ENCODE measurements at regions not wholly inside any gene's neighbourhood (a gene's known extent, or its start where the extent isn't known, plus 50 kb on each side); places are given as distances from the start of the nearest gene placed in this dataset.

GRCh38 chr7:1331561-1332467 lies 99.1 kb downstream of the UNCX start:
- H3K36me3 Mint-ChIP-seq: peaks cover 0 to 7% (median 0%) of the 10 kb centered on the region in 3 donors

GRCh38 chr7:1336509-1336908 lies 103.8 kb downstream of the UNCX start:
- Mint-ChIP-seq H3K27ac (no peak overlapping the region), H3K4me3 (no peak overlapping the region), H3K36me3 (peaks cover 0 to 19% (median 0%) of the 10 kb centered on the region in 3 donors), H3K9me3 (peaks cover 7 to 29% (median 22%) of the 10 kb centered on the region in 6 donors), H3K27me3 (ENCODE audit: low read depth in 3 of 3) (peaks cover 5 to 26% (median 12%) of the 10 kb centered on the region in 3 donors), H3K4me1 (no peaks in the 10 kb centered on the region)
- no peak for DNase-seq

More at GRCh38 chr7:1331561-1332467, 99.1 kb downstream of the UNCX start:
- no peak overlapping the region for H3K4me3 Mint-ChIP-seq
- no peak overlapping the region for H3K27ac Mint-ChIP-seq
- peaks cover 0 to 13% (median 7%) of the 10 kb centered on the region in 6 donors for H3K9me3 Mint-ChIP-seq
- DNase-seq: no peak
- H3K27me3 Mint-ChIP-seq (ENCODE audit: low read depth in 3 of 3): peaks cover 4 to 13% (median 5%) of the 10 kb centered on the region in 3 donors
- H3K4me1 Mint-ChIP-seq: no peaks in the 10 kb centered on the region

- Mint-ChIP-seq H3K27me3 (ENCODE audit: low read depth in 3 of 3) (peaks cover 4 to 21% (median 8%) of the 10 kb centered on the region in 3 donors), H3K36me3 (peaks cover 0 to 19% (median 0%) of the 10 kb centered on the region in 3 donors), H3K9me3 (peaks cover 8 to 29% (median 21%) of the 10 kb centered on the region in 6 donors), H3K4me3 (no peak overlapping the region), H3K4me1 (no peaks in the 10 kb centered on the region), H3K27ac (no peak overlapping the region)
- DNase-seq: no peak
These were observed 106.9 kb downstream of the UNCX start for GRCh38 chr7:1339611-1340010.

GRCh38 chr7:1340031-1340430 lies 107.4 kb downstream of the UNCX start:
- Mint-ChIP-seq H3K36me3 (peaks cover 0 to 19% (median 0%) of the 10 kb centered on the region in 3 donors), H3K4me1 (no peaks in the 10 kb centered on the region), H3K27me3 (ENCODE audit: low read depth in 3 of 3) (peaks cover 4 to 21% (median 8%) of the 10 kb centered on the region in 3 donors), H3K9me3 (peaks cover 8 to 29% (median 21%) of the 10 kb centered on the region in 6 donors), H3K27ac (no peak overlapping the region), H3K4me3 (no peak overlapping the region)
- no peak for DNase-seq

GRCh38 chr7:1340461-1341360 lies 108.0 kb downstream of the UNCX start:
- peaks cover 0 to 19% (median 0%) of the 10 kb centered on the region in 3 donors for H3K36me3 Mint-ChIP-seq
- peaks cover 7 to 21% (median 8%) of the 10 kb centered on the region in 3 donors for H3K27me3 Mint-ChIP-seq (ENCODE audit: low read depth in 3 of 3)
- DNase-seq: no peak
- H3K9me3 Mint-ChIP-seq: peaks cover 8 to 29% (median 21%) of the 10 kb centered on the region in 6 donors
- no peak overlapping the region for H3K4me3 Mint-ChIP-seq
- no peaks in the 10 kb centered on the region for H3K4me1 Mint-ChIP-seq
- no peak overlapping the region for H3K27ac Mint-ChIP-seq

GRCh38 chr7:1341361-1342089 lies 108.9 kb downstream of the UNCX start:
- H3K4me3 Mint-ChIP-seq: no peak overlapping the region
- no peak for DNase-seq
- no peak overlapping the region for H3K27ac Mint-ChIP-seq
- H3K36me3 Mint-ChIP-seq: peaks cover 0 to 15% (median 0%) of the 10 kb centered on the region in 3 donors
- H3K27me3 Mint-ChIP-seq (ENCODE audit: low read depth in 3 of 3): peaks cover 5 to 14% (median 8%) of the 10 kb centered on the region in 3 donors
- H3K9me3 Mint-ChIP-seq: peaks cover 7 to 25% (median 16%) of the 10 kb centered on the region in 6 donors
- no peaks in the 10 kb centered on the region for H3K4me1 Mint-ChIP-seq

- Mint-ChIP-seq H3K4me1 (no peaks in the 10 kb centered on the region), H3K36me3 (peaks cover 0 to 10% (median 0%) of the 10 kb centered on the region in 3 donors), H3K9me3 (peaks cover 4 to 20% (median 10%) of the 10 kb centered on the region in 6 donors), H3K4me3 (no peak overlapping the region), H3K27ac (no peak overlapping the region), H3K27me3 (ENCODE audit: low read depth in 3 of 3) (peaks cover 4 to 15% (median 8%) of the 10 kb centered on the region in 3 donors)
- DNase-seq: no peak
These were observed 109.5 kb downstream of the UNCX start for GRCh38 chr7:1342090-1342640.

GRCh38 chr7:1343551-1343950 lies 110.9 kb downstream of the UNCX start:
- Mint-ChIP-seq H3K36me3 (peaks cover 0 to 4% (median 0%) of the 10 kb centered on the region in 3 donors), H3K27me3 (ENCODE audit: low read depth in 3 of 3) (peaks cover 5 to 11% (median 6%) of the 10 kb centered on the region in 3 donors), H3K4me1 (no peaks in the 10 kb centered on the region), H3K27ac (no peak overlapping the region), H3K9me3 (peaks cover 0 to 8% (median 3%) of the 10 kb centered on the region in 6 donors), H3K4me3 (no peak overlapping the region)
- no peak for DNase-seq

- Mint-ChIP-seq H3K4me1 (no peaks in the 10 kb centered on the region), H3K9me3 (peaks cover 0 to 4% (median under 1%) of the 10 kb centered on the region in 6 donors), H3K36me3 (peaks cover 0 to 1% (median 0%) of the 10 kb centered on the region in 3 donors), H3K27me3 (ENCODE audit: low read depth in 3 of 3) (peaks cover 3 to 8% (median 4%) of the 10 kb centered on the region in 3 donors), H3K4me3 (no peak overlapping the region), H3K27ac (no peak overlapping the region)
- no peak for DNase-seq
These were observed 111.7 kb downstream of the UNCX start for GRCh38 chr7:1344421-1344820.

- Mint-ChIP-seq H3K4me3 (no peak overlapping the region), H3K9me3 (peaks cover 0 to 1% (median 0%) of the 10 kb centered on the region in 6 donors), H3K4me1 (no peaks in the 10 kb centered on the region), H3K27ac (no peak overlapping the region), H3K36me3 (no peaks in the 10 kb centered on the region), H3K27me3 (ENCODE audit: low read depth in 3 of 3) (peaks cover 3 to 8% (median 4%) of the 10 kb centered on the region in 3 donors)
- DNase-seq: no peak
These were observed 112.5 kb downstream of the UNCX start for GRCh38 chr7:1344981-1345701.

- Mint-ChIP-seq H3K27me3 (ENCODE audit: low read depth in 3 of 3) (peaks cover 3 to 8% (median 4%) of the 10 kb centered on the region in 3 donors), H3K9me3 (peaks cover 0 to 1% (median 0%) of the 10 kb centered on the region in 6 donors), H3K4me3 (no peak overlapping the region), H3K27ac (no peak overlapping the region), H3K36me3 (no peaks in the 10 kb centered on the region), H3K4me1 (no peaks in the 10 kb centered on the region)
- DNase-seq: no peak
These were observed 113.2 kb downstream of the MICALL2 start for GRCh38 chr7:1345796-1346755.

Data from immature natural killer cell (primary cell).